GM12878 (cell line): ENCODE measurements at regions not wholly inside any gene's neighbourhood (a gene's known extent, or its start where the extent isn't known, plus 50 kb on each side); places are given as distances from the start of the nearest gene placed in this dataset.

Experiments used
- ATAC-seq: fragments of 200-7000 bp; cut with Tn5 transposase; 3 replicates; pipeline ENCODE4 v1.9.1; 2020; ENCODE audit warnings: mild to moderate bottlenecking, moderate library complexity
- BruUV-seq: library from RNA; stranded (reverse); fragments of 400-500 nt; replicated peaks from 2 replicates; lab custom pipeline; 2021; lab: Mats Ljungman, UMichigan
- CTCF ChIA-PET: fragments of 300-600 bp; sonication (Branson Sonifier 250); formaldehyde crosslinking; extraction: SDS; loops from one replicate; lab custom pipeline; 2021; ENCODE audit warnings: inconsistent platforms; lab: Yijun Ruan, JAX
- POLR2A ChIA-PET: fragments of 350-600 bp; formaldehyde crosslinking; extraction: SDS; loops from one replicate; lab custom pipeline; 2021; ENCODE audit warnings: inconsistent platforms; lab: Charles Lee
- RAD21 ChIA-PET: fragments of 300-600 bp; sonication (Branson Sonifier 250); formaldehyde crosslinking; loops from one replicate; lab custom pipeline; 2023; ENCODE audit warnings: antibody characterized with exemption; ENCODE audit not compliant: unreplicated experiment; lab: Charles Lee
- SMC1A ChIA-PET: fragments of 300-600 bp; sonication (Branson Sonifier 250); formaldehyde crosslinking; loops from one replicate; lab custom pipeline; 2023; ENCODE audit not compliant: unreplicated experiment, uncharacterized antibody; lab: Charles Lee
- DNase-seq: peaks from one replicate; pipeline ENCODE4 v3.0.0-alpha.2; 2011; ENCODE audit warnings: low read depth, low spot score
- FAIRE-seq: peaks from 3 replicates; lab custom pipeline; 2011; peaks lifted over from hg19 to GRCh38; lab: Jason Lieb, UNC
- H2AFZ ChIP-seq: 2 replicates; pipeline ENCODE4 v1.6.0; 2011; ENCODE audit warnings: low read depth, low read length, control low read depth; ENCODE audit not compliant: control insufficient read depth
- H3K27ac ChIP-seq: 2 replicates; pipeline ENCODE4 v1.5.1; 2011; ENCODE audit warnings: control low read depth; ENCODE audit not compliant: control insufficient read depth, insufficient read depth
- H3K27me3 ChIP-seq, 2 experiments: replicated peaks in 1 of 2; 2 replicates each; pipeline versions ENCODE4 v1.6.0 to v1.6.1; 2011; ENCODE audit warnings: low read length in 1 of 2; ENCODE audit not compliant: control insufficient read depth in 2 of 2, insufficient read depth in 2 of 2
- H3K36me3 ChIP-seq, 2 experiments: 2 replicates each; pipeline ENCODE4 v1.5.1; 2011; ENCODE audit warnings: low read length in 1 of 2; ENCODE audit not compliant: control insufficient read depth in 2 of 2, insufficient read depth in 2 of 2
- H3K4me1 ChIP-seq: 2 replicates; pipeline ENCODE4 v1.6.1; 2011; ENCODE audit warnings: mild to moderate bottlenecking, low read length, moderate library complexity, mixed read lengths; ENCODE audit not compliant: control insufficient read depth, insufficient read depth
- H3K4me2 ChIP-seq: 2 replicates; pipeline ENCODE4 v1.6.0; 2011; ENCODE audit warnings: control low read depth; ENCODE audit not compliant: control insufficient read depth, insufficient read depth
- H3K4me3 ChIP-seq: fragments of 200-600 bp; sonication (generic); 2 replicates; pipeline ENCODE4 v1.5.1; 2016
- H3K79me2 ChIP-seq: 2 replicates; pipeline ENCODE4 v1.6.0; 2011; ENCODE audit warnings: low read length; ENCODE audit not compliant: control insufficient read depth, insufficient read depth
- H3K9ac ChIP-seq: 2 replicates; pipeline ENCODE4 v1.8.0; 2011; ENCODE audit warnings: low read length, control low read depth, mixed read lengths; ENCODE audit not compliant: control insufficient read depth, insufficient read depth
- H3K9me3 ChIP-seq: replicated peaks from 3 replicates; pipeline ENCODE4 v1.5.1; 2011; ENCODE audit warnings: mild to moderate bottlenecking, low read length; ENCODE audit not compliant: control insufficient read depth, insufficient read depth
- H4K20me1 ChIP-seq: 2 replicates; pipeline ENCODE4 v1.6.0; 2011; ENCODE audit not compliant: control insufficient read depth, insufficient read depth
- BCL3 ChIP-seq: IDR thresholded peaks from 2 replicates; pipeline ENCODE4 v1.6.1; 2011; ENCODE audit warnings: borderline replicate concordance, low read depth, mild to moderate bottlenecking, moderate library complexity, low read length; ENCODE audit not compliant: insufficient read depth, poor library complexity, severe bottlenecking
- BMI1 ChIP-seq: fragments of 450-650 bp; IDR thresholded peaks from 2 replicates; pipeline ENCODE4 v1.6.1; 2016; ENCODE audit warnings: mild to moderate bottlenecking, moderate library complexity, borderline replicate concordance
- CHD1 ChIP-seq: IDR thresholded peaks from 2 replicates; pipeline ENCODE4 v1.6.1; 2012; ENCODE audit warnings: low read depth, low read length, improper control_type of control experiment
- E2F8 ChIP-seq: fragments of 450-650 bp; IDR thresholded peaks from 2 replicates; pipeline ENCODE4 v1.6.1; 2018; ENCODE audit warnings: mild to moderate bottlenecking, low read depth, moderate library complexity; ENCODE audit not compliant: partially characterized antibody
- GABPA ChIP-seq: IDR thresholded peaks from 2 replicates; pipeline ENCODE4 v1.6.1; 2014; ENCODE audit warnings: antibody characterized with exemption, low read depth, mild to moderate bottlenecking, inconsistent platforms
- GATAD2B ChIP-seq: fragments of 450-650 bp; conservative IDR thresholded peaks from 2 replicates; pipeline ENCODE4 v1.6.1; 2017; ENCODE audit warnings: low read depth, mild to moderate bottlenecking, moderate library complexity
- NFXL1 ChIP-seq: fragments of 450-650 bp; IDR thresholded peaks from 2 replicates; pipeline ENCODE4 v1.6.1; 2017; ENCODE audit warnings: antibody characterized with exemption, mild to moderate bottlenecking, borderline replicate concordance
- PKNOX1 ChIP-seq: fragments of 450-650 bp; IDR thresholded peaks from 2 replicates; pipeline ENCODE4 v1.6.1; 2016; ENCODE audit warnings: mild to moderate bottlenecking
- SIN3A ChIP-seq: IDR thresholded peaks from 2 replicates; pipeline ENCODE4 v1.6.1; 2012; ENCODE audit warnings: low read depth, low read length, improper control_type of control experiment
- SIX5 ChIP-seq: IDR thresholded peaks from 2 replicates; pipeline ENCODE4 v1.6.1; 2011; ENCODE audit warnings: mild to moderate bottlenecking, low read depth, low read length, moderate library complexity; ENCODE audit not compliant: severe bottlenecking
- ZBTB40 ChIP-seq: fragments of 450-650 bp; IDR thresholded peaks from 2 replicates; pipeline ENCODE4 v1.6.1; 2016; ENCODE audit warnings: mild to moderate bottlenecking, moderate library complexity, borderline replicate concordance
- WGBS: methylation state at CpG from one replicate; pipeline ENCODE4 v1.1.6; 2016; ENCODE audit warnings: low lambda C conversion rate; ENCODE audit not compliant: insufficient replicate concordance, insufficient coverage; ENCODE audit errors: missing lambda C conversion rate; 5-methylcytosine and 5-hydroxymethylcytosine counted together
- in situ Hi-C: fragments of 300-500 bp; cut with MboI; formaldehyde crosslinking; loops from 9 replicates; pipeline ENCODE4 v1.14.3; 2018; ENCODE audit warnings: mixed read lengths
- intact Hi-C: fragments of 100-400 bp; cut with micrococcal nuclease; formaldehyde crosslinking; loops from one replicate; pipeline ENCODE4 v1.14.2; 2022; ENCODE audit not compliant: unreplicated experiment

GRCh38 chr7:81470724-81471379 is 299.0 kb downstream of the HGF start:
- Histone ChIP-seq H3K27ac (no peak overlapping the region), H2AFZ (no peak overlapping the region), H3K36me3 (no peaks in the 10 kb centered on the region), H3K4me2 (no peak overlapping the region), H4K20me1 (no peaks in the 10 kb centered on the region), H3K4me3 (no peak overlapping the region), H3K4me1 (no peaks in the 10 kb centered on the region), H3K9ac (no peak overlapping the region), H3K27me3 (no peaks in the 10 kb centered on the region; a peak in 1 of 4 replicates), H3K9me3 (no peaks in the 10 kb centered on the region), H3K79me2 (no peaks in the 10 kb centered on the region)
- in situ Hi-C loops (no loop called here), intact Hi-C loops (loop anchor here (1.0 kb wide), 1 partner anchor 772 kb away; no protein-coding TSS in a partner anchor)
- no TSS peak for BruUV-seq
- ChIA-PET RAD21 (interaction anchor here (0.6 to 2.4 kb wide), 6 partner anchors 13 to 1138 kb away, joined by 3 to 8 read pairs (median 5); no protein-coding TSS in a partner anchor), SMC1A (interaction anchor here (0.6 to 3.1 kb wide), 12 partner anchors 8 to 1279 kb away, joined by 3 to 13 read pairs (median 3); no protein-coding TSS in a partner anchor), POLR2A (no interaction called here), CTCF (interaction anchor here (0.7 to 4.6 kb wide), 24 partner anchors 10 to 1411 kb away, joined by 3 to 41 read pairs (median 4); no protein-coding TSS in a partner anchor)
- DNase-seq, result no peak
- no peak for ATAC-seq
- 42% methylated on average over 6 of the region's 6 CpGs for WGBS
- FAIRE-seq, result no peak
- TF ChIP-seq E2F8 (no peak), GATAD2B (no peak), ZBTB40 (no peak), BCL3 (no peak), NFXL1 (no peak), SIN3A (no peak), PKNOX1 (no peak), GABPA (no peak), CHD1 (no peak), SIX5 (no peak), BMI1 (no peak)
